T-helper 2 cell treated with Interferon-gamma antibody and Interleukin-4, amounts not matched to agents 100 ng/mL and 5 ng/mL, for 36 hours (primary cell): ENCODE measurements at regions not wholly inside any gene's neighbourhood (a gene's known extent, or its start where the extent isn't known, plus 50 kb on each side); places are given as distances from the start of the nearest gene placed in this dataset.

Experiments
- intact Hi-C: fragments of 100-400 bp; cut with micrococcal nuclease; formaldehyde crosslinking; loops from one replicate; pipeline ENCODE4 v1.15.1; 2023

DNA sequence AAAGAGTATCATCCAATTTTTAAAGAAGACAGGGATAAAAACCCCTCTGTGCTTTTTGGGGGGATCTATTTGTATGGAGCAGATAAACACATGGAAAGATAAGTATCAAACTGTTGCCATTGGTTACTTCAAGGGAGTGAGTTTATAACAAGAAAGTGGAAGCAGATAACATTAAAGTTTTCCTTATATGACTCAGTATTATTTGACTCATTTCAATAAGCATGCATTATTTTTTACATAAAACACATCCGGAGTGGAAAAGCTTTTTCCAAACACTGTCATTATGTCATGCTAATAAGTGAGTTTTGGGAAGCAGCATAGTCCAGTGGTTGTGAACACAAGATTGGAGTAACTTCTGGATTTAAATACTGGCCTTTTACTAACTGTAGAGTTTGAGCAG, 452.2 kb downstream of the LTN1 start:
- intact Hi-C loops, result no loop called here

DNA sequence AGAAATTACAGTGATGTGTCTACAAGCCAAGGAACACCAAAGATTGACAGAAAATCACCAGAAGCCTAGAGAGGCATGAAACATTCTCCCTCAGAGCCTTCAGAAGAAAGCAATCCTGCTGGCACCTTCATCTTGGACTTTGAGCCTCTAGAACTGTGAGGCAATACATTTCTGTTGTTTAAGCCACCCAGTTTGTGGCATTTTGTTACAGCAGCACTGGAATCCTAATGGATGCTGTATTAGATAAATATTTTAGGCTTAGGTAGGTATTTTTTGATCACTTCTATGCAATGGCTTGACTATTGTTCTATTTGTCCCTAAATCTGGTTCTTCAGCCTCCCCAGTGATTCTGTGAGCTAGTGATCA, 453.1 kb downstream of the LTN1 start:
- intact Hi-C loops, result no loop called here

DNA sequence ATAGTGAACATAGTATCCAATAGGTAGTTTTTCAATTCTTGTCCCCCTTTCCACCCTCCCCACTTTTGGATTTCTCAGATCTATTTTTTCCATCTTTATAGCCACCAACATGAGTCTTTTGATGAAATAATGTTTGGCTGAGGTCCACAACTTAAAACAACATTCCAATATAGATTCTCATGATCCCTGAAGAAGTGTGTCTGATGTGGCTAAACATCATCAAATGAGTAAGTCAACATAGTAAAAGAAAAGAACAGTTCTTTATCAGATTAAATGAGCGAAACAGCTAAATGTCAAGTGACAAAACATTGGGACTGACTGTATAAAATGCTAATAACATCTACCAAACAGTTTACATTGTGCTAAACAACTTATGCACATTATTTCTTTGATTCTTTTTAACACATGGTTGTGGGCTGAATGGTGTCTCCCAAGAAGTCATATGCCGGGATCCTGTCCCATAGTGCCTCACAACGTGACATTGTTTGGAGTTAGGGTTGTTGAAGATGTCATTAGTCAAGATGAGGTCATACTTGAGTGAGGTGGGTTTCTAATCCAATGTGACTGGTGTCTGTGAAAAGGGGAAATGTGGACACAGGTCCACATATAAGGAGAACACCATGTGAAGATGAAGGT, 453.6 kb downstream of the LTN1 start:
- intact Hi-C loops, result no loop called here

DNA sequence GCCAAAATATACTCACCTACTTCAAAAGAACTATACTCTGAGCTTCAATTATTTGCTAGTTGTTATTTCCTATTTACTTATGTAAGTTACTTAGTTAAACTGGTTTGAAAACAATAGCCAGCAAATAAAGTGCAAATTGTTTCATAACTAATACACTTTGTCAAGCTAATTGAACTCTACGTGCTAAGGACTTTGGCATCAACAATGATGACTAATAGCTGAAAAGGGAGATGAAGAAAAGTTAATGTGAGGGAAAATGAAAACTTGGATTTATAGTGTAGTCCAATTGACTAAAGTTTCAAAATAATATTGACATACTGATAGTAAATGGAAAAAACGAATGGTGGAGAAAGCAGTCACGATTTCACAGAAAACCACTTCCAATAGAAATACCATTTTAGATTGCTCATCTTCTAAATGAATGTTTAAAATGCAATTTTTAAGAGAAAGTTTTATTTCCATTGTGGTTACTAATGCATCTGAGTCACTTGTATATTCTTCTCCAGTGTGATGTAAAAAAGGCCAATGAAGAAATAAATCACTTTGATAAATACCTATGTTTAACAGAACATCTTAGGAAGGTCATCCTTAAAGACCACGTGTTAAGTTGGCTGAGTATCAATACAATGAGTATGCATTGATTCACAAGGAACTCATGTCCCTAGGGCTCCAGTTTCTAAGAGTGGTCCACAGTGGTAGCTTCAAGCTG, 455.2 kb downstream of the LTN1 start:
- intact Hi-C loops, result no loop called here

DNA sequence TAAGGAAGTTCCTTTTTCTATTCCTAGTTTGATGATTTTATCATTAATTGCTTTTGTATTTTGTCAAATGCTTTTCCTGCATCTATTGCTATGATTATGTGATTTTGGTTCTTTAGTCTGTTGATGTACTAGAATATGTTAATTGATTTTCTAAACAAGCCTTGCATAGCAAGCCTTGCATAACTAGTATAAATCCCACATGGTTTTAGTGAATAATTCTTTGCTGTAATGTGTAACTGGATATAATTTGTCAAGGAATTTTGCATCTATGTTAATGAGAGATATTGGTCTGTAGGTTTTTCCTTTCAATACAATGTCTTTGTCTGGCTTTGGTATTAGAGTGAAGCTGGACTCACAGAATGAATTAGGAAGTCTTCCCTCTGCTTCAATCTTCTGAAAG, 460.2 kb downstream of the LTN1 start:
- intact Hi-C loops, result no loop called here

DNA sequence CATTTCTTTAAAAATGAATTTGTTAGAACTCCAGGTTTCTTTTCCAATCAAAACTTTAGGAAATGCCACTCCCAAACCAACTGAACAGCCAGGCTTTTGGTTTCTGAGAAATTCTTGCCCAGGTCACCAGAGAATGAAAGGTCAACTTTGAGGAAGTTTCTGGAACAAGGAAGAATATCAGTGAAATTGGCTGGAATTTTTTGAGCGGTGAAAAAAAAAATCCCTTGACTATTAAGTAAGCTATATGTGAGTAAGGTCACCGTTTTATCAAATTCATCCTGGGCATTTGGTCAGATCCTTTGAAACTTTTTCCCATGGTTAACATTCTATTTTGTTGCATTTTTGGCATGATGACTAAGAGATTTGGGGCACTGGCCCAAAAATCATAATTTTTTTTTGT, 469.3 kb downstream of the LTN1 start:
- intact Hi-C loops, result no loop called here

DNA sequence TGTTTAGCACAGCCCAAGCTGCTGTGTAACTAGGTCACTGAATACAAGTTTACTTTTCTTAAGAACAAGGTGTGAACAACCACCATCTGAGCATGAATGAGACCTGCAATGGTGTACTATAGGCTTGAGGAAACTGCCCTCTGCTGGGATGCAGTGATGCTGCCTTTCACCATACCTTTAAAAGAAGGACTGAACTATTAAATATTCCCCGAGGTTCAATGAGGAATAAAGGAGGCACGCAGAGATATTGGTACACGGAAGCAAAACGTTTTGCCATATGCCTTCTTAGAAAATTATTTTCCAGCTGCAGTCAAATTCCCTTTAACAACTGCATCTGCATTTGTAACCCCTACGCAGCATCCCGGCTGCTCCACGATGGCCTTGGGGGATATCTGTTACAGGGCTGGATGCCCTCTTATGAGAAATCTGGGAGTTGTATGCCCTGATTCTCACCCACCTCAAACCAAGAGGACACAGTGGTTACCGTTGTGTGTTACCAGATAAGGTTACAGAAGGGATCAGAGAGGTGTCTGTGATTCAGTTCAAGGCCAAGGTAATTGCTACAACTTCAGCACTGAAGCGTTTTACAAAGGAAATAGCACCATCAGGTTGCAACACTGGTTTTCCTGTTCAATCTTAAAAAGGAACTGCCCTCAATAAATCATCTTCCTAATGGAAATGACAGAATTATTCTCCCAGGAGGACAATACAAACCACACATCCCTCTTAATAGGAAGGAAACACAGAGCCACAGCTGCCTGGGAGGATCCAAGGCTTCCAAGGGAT, 470.5 kb downstream of the LTN1 start:
- intact Hi-C loops, result no loop called here

DNA sequence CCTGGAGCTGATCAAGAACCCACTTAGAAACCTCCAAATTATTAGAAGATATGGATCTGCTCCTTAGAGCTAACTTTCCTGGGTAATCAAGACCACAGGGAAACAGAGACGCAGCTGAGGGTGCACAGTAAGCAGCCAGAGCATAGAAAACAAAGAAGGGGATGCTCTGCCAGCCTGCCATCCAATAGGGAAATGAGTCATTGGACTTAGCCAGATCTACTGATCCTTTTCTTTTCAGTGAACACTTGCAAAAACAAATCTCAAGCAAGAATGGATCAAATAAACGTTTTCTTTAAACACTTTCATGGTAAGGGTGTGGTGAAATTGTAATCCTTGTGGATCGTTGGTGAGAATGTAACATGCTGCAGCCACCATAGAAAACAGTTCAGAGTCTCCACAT, 474.0 kb downstream of the LTN1 start:
- intact Hi-C loops, result no loop called here

DNA sequence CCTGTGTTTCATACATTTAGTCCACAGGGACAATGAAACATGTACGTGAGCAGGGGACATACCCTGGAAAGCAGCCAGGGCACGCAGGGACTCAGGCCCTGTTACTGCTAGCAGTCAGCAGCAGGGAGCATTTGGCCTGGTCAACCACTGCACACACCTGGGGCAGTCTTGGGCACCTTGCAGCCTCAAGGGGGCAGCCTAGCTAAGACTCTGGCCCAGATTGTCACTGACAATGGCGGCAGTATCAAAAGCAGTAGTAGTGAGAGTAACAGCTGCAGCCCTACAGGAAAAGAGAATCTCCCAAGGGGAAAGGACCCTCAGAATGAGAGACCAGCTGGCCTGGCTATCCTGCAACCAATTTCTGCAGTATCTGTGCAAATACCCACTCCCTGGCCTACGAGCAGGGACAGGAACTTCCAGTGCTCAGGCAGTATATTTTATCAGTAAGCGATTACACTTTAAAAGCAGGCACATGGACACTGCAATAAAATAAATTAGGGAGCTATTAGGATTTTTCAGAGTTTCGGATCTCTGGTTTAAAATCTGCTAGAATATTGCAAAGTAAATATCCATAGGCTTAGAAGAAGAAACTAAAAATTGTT, 475.6 kb downstream of the LTN1 start:
- intact Hi-C loops, result loop anchor here (1.0 kb wide), 2 partner anchors 228 to 422 kb away; no protein-coding TSS in a partner anchor

DNA sequence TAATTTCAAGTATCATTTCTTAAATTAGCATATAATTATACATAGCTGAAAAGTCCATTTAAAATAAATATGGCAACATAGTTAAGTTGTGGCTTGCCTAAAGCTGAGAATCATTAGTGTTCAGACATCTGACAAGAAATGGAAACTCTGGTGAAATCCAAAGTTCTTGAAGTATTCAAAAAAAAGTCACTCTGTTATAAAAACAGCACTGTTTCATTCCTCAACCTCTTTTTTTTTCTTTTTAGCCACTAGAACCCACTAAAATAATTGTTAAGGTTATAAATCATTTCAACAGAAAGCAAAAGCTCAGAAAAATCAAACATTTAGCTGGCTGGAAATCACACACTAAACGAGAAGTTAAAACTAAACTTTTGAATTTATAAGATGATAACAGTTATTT, 476.7 kb downstream of the LTN1 start:
- intact Hi-C loops, result no loop called here

DNA sequence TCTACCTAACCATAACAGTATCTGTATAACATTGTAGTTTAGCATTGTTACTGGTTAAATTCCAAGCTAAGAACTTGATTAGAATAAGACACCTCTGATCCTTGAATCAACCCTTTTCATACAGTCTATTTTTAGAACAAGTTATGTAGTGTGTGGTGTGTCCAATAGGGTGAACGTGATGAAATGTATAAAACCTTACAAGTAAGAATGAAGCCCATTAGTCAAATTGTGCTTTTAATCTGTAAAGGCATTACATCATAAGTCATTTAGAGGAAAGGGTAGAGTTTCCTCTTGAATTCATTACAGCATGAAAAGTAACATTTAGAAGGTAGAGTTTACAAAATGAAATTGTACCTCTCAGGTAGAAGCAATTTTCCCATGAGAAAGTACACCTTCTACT, 479.2 kb downstream of the LTN1 start:
- intact Hi-C loops, result no loop called here

DNA sequence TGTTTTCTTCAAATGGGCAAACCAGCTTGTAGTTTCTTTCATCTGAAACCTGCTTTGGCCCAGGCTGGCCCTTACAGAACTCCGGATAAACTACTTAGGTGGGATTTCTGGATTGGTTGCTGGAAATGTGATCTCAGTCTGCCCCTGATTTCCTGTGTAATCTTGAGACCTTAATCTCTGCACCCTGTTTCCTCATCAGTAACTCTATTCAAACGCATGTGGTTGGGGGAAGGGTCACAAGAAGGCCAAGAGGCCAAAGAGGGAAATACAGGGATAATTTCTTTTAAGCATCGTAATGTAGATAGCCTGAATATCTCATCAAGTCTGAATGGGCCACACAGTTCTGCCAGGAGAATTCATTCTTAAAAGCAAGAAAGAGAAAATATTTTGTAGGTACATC, 483.6 kb downstream of the LTN1 start:
- intact Hi-C loops, result no loop called here

DNA sequence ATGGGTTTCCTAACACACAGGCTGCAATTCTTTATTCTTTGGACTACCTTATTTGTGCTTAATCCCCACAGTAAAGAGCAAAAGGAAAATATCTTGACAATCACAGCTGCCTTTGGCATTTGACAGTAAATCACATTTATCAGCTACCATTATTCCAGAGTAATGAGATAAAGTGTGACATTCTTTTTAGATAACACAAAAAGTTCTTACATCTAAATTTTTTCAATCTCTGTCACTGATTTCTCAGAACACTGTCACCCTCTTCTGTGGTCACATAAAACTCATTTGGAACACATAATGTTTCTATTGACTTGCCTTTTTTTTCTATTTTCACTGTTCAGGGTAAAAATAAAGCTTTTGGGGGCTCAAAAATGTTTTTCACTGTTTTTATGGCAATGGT, 484.6 kb downstream of the LTN1 start:
- intact Hi-C loops, result no loop called here

DNA sequence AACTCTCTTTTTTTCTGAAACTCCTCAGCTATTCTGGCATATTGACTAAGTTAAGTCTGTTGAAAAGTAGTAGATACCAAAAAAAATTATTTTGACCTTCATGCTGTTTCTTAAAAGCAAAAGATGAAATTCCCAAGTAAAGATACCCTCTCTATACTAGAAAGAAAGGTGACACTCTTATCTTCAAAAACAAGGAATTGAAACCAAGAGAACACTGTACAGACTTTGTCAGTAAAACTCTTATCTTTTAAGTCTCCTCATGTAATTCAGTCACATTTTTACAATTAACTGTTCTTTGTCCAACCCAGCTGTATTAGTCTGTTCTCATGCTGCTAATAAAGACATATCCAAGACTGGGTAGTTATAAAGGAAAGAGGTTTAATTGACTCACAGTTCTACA, 496.2 kb downstream of the LTN1 start:
- intact Hi-C loops, result no loop called here

DNA sequence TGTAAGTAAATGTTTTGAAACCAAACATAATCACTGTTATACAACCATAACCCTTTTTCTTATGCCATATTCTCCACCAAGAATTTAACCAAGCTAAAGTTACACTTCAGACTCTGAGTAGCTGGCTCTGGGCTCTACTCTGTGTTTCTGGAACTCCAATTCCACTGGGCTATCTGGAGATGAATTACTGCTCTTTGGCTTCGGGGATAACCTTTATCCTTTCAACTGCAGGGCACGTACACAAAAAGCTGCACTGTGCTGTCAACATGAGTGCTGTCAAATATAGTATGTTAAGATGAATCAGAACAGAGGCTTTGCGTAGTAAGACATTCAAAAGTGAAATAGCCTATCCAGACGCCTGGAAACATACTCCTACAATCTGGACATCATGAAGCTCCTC, 500.6 kb downstream of the LTN1 start:
- intact Hi-C loops, result no loop called here

DNA sequence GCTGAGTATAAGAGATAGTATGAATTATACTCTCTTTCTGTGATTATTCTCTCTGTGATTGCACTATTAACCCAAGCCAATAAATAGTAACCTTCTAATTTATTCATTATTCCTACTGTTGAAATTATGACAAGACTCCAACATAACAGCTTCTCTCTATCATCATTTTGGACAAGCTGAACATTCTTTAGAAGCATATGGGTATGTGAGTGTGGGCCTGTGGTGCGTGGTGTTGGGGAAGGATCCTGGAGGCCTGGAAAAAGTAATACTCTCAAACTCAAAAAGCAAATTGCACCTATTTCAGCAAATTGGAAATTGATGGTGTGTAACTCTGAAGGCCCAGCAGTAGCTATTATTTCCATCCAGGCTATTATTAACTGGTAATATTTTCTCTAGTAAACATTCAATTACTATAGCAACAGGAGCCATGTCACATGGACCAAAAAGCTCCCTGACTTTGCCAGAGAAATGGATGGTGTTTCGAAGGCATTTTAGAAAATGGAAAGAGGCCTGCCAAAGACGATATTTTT, 502.8 kb downstream of the LTN1 start:
- intact Hi-C loops, result no loop called here

DNA sequence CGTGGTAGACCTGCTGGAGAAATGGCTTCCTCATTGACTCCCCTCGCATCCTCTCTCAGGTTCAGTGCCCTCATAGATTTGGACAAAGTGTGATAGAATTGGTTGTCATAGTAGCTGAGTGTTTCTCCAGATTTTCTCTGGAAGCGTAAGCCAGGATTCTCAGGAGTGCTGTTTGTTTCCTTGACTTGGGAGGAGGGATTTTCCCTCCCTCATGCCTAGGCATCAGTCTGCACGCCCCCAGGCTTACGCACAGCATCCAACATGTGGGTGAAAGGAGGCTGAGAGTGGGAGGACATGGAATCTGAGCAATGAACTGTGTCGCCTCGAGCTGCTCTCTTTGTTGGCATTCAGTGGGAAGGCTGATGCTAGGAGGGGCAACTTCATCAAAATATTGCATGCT, 503.5 kb downstream of the LTN1 start:
- intact Hi-C loops, result no loop called here

DNA sequence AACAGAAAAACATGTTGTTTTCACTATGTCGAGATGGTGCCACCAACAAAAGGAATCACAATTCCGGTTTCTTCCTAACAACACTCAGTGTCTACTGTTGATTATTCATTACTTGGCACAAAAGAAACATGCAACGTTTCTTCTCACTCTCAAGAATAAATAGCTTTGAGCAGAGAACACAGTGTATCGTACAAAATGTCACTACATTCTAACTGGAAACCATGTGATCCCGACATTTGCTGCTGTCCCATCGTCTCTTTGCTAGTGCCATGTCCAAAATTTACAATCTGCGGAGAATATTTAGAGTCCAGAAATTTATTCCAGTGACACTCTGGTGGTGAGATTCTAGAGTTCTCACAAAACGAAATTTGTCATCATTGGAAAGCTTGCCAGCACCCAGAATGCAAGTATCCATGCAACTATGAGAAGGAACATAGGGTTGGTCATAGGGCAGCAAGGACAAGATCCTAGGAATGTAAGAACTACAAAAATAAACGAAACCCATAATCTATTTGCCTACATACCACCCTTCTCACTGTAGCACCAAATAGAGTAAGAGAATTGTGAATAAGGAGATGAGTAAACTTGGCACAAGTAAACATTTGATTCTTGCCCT, 505.1 kb downstream of the LTN1 start:
- intact Hi-C loops, result no loop called here

DNA sequence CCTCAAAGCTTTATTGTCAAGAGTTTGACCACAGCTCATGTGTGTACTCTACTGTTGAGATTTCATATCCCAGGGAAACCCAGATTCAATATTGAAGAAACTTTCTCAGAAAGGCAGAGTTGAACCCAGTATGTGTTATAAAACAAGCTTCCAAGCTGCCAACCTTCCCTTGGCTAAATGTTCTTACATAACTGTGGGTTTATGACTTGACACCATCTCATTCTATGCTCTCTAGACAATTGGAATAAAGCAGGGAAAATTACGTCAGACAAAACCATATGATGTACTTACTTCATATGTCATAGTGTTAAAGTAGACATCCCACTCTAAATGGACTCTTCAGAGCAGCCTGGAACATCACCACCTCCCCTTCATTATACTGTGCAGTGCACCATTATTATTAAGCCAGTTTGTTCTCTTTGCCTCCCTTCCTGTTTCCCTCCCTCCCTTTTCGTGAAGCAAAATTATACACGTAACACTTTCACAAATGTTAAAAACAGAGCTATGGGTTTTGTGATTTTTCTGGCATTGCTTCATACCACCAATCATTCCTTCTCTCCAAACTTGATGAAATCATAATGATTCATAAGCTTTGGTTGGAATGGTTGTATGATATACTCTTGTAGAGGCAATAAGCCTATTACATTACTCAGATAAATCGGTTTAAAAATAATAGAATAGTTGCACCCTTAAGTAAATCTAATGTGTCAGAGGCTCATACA, 507.2 kb downstream of the LTN1 start:
- intact Hi-C loops, result no loop called here

DNA sequence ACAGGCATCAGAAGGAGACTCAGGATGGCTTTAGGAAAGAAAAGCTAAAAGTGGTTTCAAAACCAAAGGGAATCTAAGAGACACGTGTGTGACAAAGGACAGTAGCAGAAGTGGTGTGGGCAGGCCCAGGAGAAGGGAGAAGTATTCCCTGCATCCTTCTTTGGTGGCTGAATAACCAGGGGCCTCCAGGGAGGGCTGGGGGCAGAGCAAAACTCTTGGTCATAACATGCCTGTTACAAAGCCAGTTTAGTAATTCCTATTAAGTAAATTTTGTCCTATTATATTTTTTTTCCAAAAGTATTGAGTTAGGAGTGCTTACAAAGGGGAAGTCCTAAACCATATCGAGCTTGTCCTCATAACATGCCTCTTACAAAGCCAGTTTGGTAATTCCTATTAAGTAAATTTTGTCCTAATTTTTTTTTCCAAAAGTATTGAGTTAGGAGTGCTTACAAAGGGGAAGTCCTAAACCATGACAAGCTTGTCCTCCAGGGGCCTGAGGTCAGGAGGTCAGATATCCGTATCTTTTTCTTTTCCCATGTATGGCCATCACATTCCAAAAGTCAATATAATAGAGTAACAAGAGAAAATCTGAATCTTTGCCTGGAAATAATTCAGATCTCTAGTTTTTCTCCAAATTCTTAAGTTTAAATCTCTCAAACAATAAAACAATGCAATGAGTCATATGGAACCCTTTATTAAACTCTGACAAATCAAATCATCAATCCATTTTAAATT, 509.2 kb downstream of the LTN1 start:
- intact Hi-C loops, result no loop called here
